ENCODE measurements at regions not wholly inside any gene's neighbourhood (a gene's known extent, or its start where the extent isn't known, plus 50 kb on each side); places are given as distances from the start of the nearest gene placed in this dataset.

DNA sequence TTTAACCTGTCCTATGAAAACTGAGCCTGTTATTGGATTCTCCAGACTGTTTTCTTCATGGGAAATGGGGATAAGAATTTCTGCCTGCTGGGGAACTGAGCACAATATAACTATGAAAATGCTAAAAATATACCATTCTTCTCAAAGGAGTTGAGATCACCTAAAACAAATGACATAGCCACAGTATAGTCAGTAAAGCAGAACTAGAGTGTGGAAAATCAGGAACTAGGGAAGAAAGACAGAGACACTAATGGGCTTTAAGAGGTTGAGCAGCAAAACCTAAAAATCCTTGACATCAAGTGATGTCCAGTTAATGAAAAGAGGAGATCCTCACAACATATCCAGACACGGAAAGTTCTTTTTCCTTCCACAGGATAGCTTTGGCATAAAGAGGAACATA lies 215.7 kb upstream of the CST7 start:
- no peak overlapping the region for H3K27ac ChIP-seq
- TF ChIP-seq, protein P1, sequence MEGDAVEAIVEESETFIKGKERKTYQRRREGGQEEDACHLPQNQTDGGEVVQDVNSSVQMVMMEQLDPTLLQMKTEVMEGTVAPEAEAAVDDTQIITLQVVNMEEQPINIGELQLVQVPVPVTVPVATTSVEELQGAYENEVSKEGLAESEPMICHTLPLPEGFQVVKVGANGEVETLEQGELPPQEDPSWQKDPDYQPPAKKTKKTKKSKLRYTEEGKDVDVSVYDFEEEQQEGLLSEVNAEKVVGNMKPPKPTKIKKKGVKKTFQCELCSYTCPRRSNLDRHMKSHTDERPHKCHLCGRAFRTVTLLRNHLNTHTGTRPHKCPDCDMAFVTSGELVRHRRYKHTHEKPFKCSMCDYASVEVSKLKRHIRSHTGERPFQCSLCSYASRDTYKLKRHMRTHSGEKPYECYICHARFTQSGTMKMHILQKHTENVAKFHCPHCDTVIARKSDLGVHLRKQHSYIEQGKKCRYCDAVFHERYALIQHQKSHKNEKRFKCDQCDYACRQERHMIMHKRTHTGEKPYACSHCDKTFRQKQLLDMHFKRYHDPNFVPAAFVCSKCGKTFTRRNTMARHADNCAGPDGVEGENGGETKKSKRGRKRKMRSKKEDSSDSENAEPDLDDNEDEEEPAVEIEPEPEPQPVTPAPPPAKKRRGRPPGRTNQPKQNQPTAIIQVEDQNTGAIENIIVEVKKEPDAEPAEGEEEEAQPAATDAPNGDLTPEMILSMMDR (conservative IDR thresholded peaks at IDR 0.05), result no peak
- no peak for TF ChIP-seq ZFX (IDR thresholded peaks at IDR 0.05)

DNA sequence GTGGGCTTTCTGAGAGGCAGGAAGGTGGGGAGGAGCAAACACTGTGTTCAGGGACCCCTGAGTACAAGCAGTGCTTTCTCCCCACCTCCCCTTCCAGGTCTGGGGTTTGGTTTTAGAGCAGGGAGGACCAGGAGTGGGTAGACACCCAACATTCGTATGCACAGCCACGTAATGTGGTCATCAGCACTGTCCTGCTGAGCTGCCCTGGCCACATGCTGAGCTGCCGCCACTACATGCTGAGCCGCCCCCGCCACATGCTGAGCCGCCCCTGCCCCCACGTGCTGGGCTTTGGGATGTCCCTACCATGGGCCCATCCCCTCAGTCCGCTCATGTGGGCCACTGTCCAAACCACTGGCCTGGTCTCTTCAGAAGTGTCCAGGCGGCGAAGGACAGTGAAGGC lies 214.9 kb upstream of the CST7 start:
- no peak overlapping the region for H3K27ac ChIP-seq
- TF ChIP-seq, protein P1 (conservative IDR thresholded peaks at IDR 0.05), result no peak
- no peak for TF ChIP-seq ZFX (IDR thresholded peaks at IDR 0.05)

DNA sequence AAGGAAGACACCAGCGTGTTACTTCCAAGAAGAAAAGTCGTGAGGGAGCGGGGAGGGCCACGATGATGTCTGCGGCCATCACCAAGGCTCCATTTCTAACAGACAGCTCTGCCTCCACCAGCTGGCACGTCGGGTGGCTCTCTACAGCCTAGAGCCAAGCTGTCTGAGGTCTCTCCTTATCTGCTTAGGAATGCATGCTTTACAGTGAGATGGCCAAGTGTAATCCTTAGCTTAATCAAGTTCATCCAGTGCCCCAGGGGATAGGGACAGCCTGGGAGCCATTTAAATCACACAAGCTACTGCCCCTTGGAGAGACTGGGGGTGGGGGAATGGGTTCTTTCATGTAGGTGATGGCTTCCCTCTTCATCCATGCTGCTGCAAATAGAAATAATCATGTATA lies 213.8 kb upstream of the CST7 start:
- no peak overlapping the region for H3K27ac ChIP-seq
- TF ChIP-seq, protein P1 (conservative IDR thresholded peaks at IDR 0.05), result no peak
- no peak for TF ChIP-seq ZFX (IDR thresholded peaks at IDR 0.05)

- no peak overlapping the region for H3K27ac ChIP-seq
- no peak for TF ChIP-seq ZFX (IDR thresholded peaks at IDR 0.05)
- TF ChIP-seq, protein P1 (conservative IDR thresholded peaks at IDR 0.05), result no peak
These were observed 212.8 kb upstream of the CST7 start for GRCh38 chr20:24736131-24736843.

DNA sequence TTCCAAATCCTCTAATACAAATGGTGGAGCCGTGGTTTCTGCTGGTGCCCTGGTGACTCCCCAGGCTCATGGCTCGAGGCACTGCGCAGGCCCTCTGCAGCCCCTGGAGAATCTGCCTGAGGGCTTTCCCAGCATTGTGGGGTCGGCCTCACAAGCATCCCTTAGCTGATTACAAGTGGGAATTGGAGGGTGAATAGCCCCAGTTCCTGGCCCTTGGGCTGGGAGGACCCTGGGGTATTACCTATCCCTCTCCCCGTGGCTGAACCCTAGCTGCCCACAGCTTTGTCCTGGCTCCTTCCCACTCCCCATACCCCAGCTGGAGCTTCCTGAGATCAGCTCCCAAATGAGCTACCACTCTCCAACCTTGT lies 212.2 kb upstream of the CST7 start:
- TF ChIP-seq, protein P1 (conservative IDR thresholded peaks at IDR 0.05), result no peak
- TF ChIP-seq ZFX (IDR thresholded peaks at IDR 0.05), result no peak
- H3K27ac ChIP-seq, result no peak overlapping the region

DNA sequence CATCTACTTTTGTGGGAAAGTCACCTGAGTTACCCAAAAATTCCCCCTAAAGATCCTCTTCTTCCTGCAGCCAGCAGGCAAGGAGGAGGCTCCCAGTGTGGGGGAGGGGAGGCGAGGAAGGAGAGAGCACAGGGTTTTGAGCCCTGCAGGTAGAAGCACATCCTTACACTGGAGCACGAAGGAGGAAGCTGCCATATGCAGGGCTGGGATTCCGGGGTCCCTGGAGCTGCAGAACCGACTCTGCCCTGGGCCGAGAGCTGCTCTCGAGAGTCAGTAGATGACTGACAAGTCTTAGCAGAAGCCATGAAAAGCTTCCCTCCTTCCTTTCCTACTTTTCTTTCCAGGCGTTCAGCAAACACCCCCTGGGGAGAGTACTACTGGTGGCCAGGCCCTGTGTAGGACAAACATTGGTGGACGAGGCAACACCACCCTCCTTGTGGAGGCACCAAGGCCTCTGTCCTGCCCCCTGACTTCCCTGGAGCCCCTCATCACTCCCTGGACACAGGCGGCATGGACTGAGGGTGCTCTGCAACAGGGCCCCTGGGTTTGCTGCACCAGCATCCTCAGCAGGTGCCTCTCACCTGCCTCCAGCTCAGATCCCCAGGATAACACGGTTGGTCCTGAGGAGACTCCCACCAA lies 211.7 kb upstream of the CST7 start:
- TF ChIP-seq ZFX (IDR thresholded peaks at IDR 0.05), result no peak
- TF ChIP-seq, protein P1 (conservative IDR thresholded peaks at IDR 0.05), result no peak
- no peak overlapping the region for H3K27ac ChIP-seq

DNA sequence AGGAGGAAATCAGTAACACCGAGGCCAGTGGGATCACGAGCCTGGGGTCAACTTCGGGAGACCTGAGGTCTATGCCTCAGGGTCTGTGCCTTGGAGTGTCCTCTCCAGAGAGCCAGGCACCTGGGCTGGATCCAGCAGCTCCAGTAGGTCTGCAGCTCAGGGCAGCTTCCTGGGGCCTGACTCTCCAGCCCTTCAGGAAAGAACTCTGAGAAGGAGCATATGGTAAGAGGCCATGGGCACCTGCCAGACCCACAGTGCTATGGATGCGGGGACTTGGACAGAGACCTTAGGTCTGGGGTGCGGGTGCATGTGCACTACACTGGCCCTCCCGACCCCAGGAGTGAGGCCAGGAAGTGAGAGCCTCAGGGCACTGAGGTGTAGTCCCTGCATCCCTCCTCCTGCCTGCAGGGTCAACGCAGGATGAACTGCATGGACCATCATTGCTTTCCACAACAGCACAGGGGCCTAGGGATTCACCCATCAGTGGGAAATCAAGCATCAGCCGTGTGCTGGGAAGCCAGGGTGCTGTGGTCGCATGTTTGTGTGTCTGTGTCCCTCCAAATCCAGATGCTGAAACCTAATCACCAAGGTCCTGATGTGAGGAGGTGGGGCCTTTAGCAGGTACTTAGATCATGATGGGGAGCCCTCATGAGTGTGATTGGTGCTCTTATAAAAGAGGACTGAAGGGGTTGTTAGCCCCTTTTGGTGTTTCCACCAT lies 210.9 kb upstream of the CST7 start:
- no peak for TF ChIP-seq ZFX (IDR thresholded peaks at IDR 0.05)
- TF ChIP-seq, protein P1 (conservative IDR thresholded peaks at IDR 0.05), result no peak
- H3K27ac ChIP-seq, result no peak overlapping the region

Data from C4-2B (cell line).